Ureter (tissue), 1 donor: ENCODE measurements at regions not wholly inside any gene's neighbourhood (a gene's known extent, or its start where the extent isn't known, plus 50 kb on each side); places are given as distances from the start of the nearest gene placed in this dataset.
"Not testable (repeated sequence)": the region's sequence is repeated elsewhere in the genome, so short reads cannot be mapped to it uniquely, and the experiment has no call there.

Source experiments
- DNase-seq: peaks from one replicate; pipeline ENCODE4 v3.0.0-alpha.2; 2020; ENCODE audit warnings: low spot score
- donor health status: DM: yes; HTN: yes; CAD: no.

DNA sequence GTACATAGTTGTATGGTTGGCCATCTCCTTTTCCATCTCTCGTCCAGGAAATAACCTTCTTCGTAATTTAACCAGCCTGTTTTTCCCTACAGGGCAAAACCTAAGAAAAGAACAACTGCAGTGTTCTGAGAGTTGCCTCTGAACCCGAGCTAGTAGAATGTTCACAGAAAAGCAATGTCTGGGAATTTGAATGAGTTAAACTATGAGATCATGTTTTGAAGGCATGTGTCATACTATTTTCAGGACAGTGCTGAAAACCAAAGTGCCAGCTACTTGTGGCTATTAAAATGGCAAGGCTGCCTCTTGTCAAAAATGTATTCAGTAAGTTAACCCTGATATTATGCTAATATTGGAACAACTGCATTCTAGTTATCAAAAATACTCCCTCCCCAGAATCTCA is 482.9 kb upstream of the SPRED2 start:
- no peak for DNase-seq

DNA sequence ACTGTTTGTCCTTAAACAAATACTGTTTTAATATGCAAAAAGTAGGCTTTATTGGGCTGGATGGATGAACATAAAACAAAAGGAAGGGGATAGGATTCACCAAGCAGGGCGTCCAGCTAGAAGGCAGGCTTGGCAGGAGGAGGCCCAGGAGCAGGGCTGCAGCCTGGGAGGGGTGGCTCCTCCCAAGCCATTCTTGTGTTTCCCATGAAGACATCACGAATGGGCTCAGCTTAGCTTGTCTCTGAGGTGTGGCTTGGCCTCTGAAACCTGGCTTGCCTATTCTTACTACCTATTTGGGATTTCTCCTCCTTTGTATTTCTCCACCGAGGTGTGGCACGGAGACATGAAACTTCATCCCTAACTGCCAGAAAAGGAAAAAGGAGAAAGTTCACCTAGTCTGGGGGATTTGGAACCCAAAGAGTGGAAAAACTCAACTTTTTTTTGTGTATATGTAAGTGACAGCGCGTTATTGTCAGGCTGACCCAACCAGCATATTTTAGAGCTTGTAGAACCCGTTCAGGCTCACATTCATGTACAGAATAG is 481.9 kb upstream of the SPRED2 start:
- DNase-seq, result no peak

DNA sequence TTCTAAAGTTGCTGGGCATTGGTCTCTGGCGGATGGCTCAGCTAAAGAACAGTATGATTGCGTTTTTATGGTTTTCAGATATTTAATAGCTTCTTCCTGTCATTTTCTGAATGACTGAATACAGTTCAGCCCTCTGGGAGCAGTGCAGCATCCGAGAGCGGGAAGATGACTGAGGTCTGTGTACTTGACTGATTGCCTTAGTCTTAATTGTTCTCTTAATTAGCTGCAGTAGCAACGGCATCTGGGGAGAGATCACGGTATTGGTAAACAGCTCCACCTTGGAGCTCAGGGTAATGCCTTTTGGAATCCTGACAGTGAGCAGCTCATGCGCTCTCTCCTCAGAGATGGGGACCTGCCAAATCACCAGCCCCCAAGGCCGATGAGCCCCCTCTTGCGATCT is 481.4 kb upstream of the SPRED2 start:
- DNase-seq, result no peak

DNA sequence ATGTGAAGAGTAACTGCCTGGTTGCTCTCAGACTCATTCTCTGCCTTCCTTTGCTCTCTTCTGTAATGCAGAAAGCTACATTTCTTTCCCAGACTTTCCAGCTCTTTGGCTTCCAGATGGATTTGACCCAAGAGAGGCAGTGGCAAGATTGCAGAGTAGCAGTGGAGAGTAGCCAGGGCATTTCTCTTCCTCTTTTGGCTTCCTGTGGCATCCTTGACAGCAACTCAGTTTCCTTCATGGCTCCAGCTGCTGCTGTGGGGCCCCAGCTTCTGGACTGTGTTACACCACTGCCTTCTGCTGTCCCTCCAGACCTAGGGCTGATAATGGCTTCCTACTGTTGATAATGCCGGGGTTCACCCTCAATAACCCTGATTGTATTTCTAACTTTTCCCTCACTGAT is 469.4 kb upstream of the SPRED2 start:
- DNase-seq, result no peak

DNA sequence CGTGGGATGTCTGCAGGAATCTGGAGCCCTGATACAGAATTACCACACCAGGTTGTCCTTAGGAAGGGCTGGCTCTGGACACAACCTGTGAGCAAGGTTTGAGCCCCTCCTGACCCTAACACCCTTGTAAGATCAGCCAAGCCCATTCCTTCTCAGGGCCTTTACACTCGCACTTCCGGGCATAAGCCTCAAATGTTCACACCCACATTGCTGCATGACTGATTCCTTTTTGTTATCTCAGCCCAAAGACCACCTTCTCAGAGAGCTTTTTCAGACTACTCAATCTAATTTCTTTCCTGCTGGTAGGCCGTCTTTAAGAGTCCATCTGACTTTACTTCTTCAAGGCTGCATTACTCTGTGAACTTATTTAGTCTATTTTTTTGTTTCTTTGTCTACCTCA is 464.0 kb upstream of the SPRED2 start:
- no peak for DNase-seq

DNA sequence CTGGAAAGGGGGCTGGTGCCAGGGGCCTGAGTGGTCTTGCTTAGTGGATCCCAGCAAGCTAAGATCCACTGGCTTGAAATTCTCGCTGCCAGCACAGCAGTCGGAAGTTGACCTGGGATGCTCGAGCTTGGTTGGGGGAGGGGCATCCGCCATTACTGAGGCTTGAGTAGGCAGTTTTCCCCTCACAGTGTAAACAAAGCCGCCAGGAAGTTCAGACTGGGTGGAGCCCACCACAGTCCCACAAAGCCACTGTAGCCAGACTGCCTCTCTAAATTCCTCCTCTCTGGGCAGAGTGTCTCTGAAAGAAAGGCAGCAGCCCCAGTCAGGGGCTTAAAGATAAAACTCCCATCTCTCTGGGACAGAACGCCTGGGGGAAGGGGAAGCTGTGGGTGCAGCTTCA is 457.7 kb upstream of the SPRED2 start:
- not testable (repeated sequence) for DNase-seq

DNA sequence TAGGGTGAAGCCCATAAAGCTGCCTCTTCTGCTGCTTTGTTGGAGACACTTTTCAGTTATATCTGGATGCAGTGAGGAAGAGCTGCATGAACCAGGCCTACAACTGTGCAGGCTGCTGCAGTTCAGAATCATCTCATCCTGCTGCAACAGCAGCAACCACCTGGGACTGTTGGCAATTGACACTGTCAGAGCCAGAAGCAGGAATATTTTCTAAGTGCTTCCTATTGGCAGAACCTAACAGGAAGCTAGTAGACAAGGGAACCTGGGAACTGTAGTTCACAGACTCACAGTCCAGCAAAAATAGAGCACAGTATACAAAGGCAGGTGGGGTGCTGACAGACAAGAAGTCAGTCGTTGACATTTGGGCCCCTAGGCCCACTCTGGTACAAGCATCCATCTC is 452.9 kb upstream of the SPRED2 start:
- DNase-seq, result no peak

DNA sequence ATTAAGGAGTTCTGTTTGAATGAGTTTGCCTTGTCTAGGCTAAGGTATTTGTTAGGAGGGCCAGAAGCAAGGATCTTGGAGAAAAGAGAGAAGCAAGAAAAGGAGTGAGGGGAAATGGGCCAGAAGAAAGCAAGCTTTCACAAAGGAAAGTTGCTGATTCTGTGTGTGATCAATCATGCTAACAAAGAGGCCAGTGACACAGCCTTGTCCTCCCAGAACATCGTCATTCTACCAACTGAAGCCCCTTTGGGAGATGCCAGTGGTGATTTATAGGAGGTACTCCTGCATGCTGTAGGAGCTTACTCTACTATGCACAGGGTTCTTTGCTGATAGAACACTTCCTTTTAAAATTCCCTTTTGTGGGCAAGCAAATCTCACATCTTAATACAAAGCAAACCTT is 449.2 kb upstream of the SPRED2 start:
- no peak for DNase-seq

DNA sequence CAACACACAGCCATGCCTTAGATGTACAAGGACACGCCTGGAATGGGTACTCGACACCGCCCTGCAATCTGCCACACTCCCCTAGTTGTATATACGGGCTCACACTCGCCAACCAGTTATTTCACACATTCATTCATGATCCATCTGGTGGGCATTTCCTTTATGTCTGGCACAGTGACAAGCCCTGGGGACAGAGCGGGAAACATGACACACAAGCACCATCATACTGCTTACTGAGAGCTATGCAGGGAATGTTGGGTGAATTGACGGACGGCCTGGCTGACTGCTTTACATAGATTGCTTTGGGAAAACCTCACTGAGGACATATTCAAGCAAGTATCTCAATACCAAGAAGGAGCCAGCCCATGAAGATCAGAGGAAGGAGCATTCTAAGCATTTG is 448.0 kb upstream of the SPRED2 start:
- DNase-seq, result no peak

DNA sequence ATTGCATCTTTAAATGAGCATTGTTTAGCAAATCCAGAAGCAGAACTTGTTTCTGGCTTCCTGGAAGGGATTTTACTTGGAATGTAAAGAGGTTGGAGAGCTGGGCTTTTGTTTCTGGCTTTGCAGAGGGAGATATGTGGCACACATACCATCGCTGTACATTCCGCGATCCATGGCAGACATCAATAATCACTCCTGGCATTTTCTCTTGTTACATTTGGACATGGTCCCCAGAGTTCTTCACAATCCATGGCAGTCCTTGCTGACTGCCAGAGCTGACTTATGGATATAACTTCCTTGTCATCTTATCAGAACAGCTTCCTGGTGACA is 445.6 kb upstream of the SPRED2 start:
- no peak for DNase-seq

DNA sequence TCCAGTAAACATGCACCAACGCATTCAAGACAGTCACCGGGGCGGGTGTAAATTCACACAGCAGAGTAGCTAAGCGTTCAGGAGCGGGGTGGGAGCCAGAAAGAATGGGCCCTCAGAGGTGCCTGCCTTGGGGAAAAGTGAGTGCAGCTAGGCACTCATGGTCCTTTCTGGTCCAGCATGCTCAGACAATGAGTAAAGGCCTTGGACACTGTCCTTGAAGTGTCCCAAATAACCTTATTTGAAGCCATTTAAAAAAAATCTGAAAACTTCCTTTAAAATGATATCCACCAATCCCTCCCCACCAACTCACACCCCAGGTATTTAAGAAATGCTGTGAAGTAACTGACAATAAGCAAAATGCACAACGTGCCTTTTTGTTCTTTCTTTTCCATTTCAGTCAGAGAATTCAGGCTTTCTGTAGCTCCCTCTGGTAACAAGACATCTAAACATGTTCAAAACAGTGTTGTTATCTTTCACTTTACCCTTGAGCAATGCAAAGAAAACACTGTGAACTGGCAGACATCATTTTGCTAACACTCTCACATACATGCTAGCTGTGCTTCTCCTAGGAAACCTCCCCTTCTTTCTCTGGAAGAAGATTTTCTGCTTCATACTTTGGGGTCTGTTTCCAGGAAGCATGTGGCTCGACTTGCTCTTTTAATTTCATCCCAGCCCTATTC is 445.1 kb upstream of the SPRED2 start:
- no peak for DNase-seq

DNA sequence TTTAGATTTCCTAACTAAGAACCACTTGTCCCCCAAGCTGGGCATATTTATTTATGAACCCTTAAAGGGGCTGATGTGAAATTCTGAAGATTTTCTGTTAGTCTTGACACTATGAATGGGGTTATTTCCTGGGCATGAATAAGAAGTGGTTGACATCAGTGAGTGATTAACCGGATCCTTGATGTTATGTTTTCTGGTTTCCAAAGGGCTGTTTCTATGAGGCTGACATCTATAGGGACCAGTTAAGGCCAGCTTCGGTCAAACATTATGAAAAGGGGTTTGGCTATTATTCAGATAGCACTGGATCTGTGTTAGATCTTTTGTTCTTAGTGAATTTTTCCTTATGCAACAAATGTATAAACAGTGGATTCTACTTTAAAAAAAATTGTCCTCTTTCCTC is 443.7 kb upstream of the SPRED2 start:
- no peak for DNase-seq

DNA sequence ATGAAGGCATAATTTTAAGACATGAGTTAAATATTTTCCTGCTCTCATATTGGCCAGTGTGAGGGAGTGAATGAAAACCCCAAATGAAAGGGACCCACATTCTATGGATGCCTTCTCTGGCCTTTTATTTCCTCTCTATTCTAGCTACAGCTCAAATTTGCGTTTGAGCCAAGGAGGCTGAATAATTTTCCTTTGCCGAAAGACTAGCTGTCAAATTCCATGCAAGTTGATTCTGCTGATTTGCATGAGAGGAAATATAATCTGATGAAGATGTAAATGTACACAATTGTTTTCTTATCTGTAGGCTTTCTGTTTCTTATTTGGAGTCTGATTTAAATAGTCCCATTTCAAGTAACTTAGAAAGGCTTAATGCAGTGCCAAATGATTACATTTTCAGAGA is 438.4 kb upstream of the SPRED2 start:
- no peak for DNase-seq

DNA sequence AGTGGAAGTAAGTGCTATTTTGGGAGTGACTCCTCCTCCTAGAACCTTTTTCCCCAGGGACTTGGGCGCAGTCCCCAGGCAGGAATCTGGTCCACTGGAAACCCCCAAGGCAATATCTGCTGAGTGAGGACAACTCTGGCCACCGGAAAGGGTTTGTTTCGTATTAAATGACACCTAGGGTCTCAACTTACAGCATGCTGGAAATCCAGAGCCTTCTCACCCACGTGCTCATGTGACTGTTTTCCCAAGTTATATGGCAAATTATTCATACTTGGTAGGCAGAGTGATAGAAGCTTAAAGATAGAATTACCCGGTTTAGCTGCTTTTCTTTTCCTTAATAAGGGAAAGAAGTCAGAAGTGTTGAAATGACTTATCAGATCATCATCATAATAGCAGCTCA is 436.9 kb upstream of the SPRED2 start:
- DNase-seq, result no peak

DNA sequence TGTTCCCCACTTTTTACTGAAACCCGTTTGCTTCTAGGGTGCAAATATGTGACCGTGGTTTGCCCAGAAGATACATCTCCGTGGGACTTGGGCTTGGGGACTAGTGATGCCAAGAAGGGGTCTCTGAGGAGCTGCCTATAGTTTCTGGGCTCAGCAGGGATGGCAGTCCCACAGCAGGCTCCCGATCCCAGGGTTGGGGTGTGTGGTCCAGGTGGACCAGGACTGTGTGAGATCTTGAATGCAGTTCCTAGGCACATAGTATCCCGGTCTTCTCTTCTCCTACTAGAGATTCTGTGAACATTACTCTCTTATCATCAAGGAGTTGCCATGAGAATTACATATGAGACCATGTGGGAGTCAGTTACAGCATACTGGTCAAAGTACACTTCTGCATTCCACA is 435.8 kb upstream of the SPRED2 start:
- no peak for DNase-seq

DNA sequence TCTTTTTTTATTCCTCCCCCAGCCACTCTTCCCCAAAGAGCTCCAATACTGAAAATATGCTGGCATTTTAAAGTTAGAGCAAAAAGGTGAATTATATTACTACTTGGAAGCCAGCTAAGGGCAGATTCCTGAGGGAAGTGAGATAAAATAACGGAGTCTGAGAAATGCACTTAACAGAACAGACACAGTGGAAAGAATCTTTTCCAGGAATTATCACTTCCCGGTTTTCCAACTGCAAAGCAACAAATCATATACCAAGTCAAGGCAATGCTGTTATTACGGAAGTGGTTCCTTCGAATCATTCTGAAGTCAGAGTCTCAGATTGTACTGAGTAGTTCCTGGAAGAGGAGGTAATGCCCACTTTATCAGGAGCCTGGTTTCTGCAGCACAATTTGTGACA is 435.0 kb upstream of the SPRED2 start:
- no peak for DNase-seq

DNA sequence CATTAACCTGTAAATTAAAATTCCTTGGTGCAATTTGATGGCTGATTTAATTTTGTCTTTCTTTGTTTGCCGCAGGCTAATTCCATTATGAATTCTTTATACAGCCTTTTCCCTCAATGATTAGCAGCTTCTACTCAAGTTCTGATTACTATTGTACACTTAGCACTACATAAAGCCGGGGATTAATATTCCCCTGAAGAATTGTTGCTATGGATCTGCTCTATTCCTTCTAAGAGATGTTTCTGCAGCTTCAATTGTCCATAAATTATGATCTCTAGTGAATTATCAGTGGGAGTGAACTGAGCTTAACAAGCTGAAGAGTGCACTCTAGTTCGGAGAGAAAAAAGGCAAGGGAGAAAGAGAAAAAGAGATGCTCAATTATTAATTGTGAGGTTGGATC is 433.7 kb upstream of the SPRED2 start:
- no peak for DNase-seq

DNA sequence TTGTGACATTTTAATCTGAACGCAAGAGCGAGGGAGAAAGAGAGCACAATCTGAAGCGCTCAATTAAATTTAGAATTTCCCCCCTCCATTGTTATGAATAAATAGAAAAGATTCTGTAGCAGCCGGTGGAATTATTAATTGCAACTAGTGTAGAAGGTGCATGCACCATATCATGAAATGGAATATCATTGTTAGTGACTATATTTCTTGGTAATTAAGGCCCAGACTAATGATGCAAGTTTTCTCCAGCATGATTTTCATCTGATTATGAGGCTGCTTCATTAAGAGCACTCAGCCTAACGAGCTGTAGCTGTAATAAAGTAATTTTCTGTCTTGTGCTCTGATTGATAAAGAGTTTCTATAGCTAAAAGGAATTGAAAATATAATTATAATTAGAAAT is 432.2 kb upstream of the SPRED2 start:
- no peak for DNase-seq

DNA sequence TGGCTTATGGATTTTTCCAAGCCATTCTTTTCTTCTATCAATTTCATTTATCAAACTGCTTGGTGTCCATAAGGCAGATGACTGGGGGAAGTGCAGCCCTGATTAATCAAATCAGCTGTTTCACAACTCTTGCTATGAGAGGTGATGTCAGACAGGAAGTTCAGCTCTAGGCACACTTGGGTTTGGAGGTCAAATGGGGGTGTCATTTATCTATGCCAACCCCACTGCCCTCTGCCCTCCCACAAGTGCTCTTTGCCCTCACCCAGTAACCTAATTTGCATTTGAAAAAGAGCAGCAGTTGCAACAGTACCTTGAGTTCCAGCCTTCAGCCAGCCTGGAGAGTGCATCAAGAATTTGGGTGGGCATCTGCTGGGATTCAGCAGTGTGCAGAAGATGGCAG is 431.3 kb upstream of the SPRED2 start:
- DNase-seq, result no peak

DNA sequence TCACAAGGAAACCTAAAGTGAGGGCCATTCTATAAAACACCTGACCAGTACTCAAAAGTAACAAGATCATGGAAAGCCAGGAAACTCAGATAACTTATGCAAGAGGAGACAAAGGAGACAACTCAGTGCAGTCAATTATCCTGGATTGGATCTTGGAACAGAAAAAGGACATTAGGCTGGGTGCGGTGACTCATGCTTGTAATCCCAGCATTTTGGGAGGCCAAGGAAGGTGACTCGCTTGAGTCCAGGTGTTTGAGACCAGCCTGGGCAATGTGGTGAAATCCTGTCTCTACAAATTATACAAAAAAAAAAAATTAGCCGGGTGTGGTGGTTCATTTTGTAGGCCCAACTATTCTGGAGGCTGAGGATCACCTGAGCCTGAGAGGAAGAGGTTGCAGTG is 424.5 kb upstream of the SPRED2 start:
- DNase-seq, result no peak

DNA sequence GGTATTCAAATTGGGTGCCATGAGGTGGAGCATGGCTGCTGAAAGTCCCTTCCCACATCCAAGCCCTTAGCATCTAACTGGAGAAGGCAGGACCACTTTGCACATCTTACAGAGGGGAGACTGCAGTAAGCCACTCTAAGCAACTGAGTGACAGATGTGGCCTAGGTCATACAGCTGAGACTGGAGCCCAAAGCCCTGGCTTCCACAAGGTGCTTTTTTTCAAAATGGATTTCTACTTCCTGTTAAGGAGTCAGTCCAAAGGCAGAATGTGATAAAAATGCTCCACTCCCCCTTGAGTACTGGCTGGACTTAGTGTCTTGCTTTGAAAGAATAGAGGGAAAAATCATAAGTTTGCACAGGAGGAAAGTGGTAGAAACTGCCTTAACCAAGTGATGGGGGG is 424.0 kb upstream of the SPRED2 start:
- no peak for DNase-seq

DNA sequence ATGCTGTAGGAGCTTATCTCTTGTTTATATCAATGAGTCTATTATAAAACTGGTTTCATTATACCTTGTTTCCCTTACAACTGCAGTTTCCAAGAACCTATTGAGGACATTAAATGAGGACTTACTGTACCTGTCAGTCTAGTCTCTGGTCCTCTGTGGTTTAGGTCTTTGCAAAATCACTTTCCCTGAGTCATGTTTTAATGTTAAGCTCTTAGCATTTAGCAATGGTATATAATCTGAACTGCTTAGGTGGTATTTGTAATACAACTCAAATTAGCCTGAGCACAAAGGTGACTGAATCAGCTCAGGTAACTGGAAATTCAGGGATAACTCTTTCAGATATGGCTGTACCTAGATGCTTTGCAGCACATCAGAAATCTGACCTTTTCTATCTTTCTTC is 418.3 kb upstream of the SPRED2 start:
- no peak for DNase-seq

DNA sequence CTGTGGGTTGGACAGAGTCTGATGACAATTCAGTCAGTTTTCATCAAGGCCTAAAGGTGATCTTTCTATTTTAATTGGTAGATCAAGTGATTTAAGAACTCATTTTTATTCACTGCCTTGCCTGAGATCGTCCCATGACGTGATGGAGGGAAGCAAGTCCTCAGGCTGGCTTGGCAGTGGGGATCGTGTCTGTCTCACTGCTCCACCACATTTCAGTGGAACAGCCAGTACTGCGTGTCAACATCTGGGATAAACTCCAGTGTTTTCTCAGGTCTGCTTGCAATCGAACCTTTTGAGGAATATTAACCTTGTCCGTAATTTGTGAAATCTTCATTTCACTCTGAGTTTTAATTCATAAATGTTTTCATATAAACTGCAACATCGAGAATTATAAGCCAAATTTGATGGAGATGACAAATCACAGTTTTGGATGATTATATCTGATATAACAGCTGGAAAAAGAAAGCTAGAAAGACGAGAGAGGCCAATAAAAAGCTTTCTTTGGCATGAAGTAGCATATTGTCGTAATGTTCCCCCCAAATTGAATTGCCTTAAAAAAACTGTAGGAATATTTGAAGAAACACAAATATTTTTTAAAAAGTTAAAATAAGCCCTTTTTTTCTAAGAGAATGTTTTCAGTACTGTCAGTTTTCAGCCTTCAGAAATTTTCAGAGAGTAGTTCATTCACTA is 414.7 kb upstream of the SPRED2 start:
- DNase-seq, result no peak
